Testis (tissue), 2 donors: ENCODE measurements at regions not wholly inside any gene's neighbourhood (a gene's known extent, or its start where the extent isn't known, plus 50 kb on each side); places are given as distances from the start of the nearest gene placed in this dataset.

Source experiments
- DNase-seq: peaks from one replicate; pipeline ENCODE4 v3.0.0-alpha.2; 2019
- H3K27ac ChIP-seq, 2 donors: fragments of 200-600 bp; sonication (generic); one replicate each; pipeline ENCODE4 v1.5.1; 2019
- H3K27me3 ChIP-seq: fragments of 200-600 bp; sonication (generic); one replicate; pipeline ENCODE4 v1.5.1; 2019
- H3K36me3 ChIP-seq: fragments of 200-600 bp; sonication (generic); one replicate; pipeline ENCODE4 v1.5.1; 2017; ENCODE audit warnings: low read depth; ENCODE audit errors: missing control alignments
- H3K4me1 ChIP-seq: fragments of 200-600 bp; sonication (generic); one replicate; pipeline ENCODE4 v1.5.1; 2019
- H3K4me3 ChIP-seq, 2 donors: fragments of 200-600 bp; sonication (generic); one replicate each; pipeline ENCODE4 v1.5.1; 2017 to 2019
- H3K9me3 ChIP-seq: fragments of 200-600 bp; sonication (generic); one replicate; pipeline ENCODE4 v1.5.1; 2017
- POLR2A ChIP-seq: fragments of 450-650 bp; IDR thresholded peaks from one replicate; pipeline ENCODE4 v1.6.1; 2017; ENCODE audit warnings: antibody characterized with exemption, mild to moderate bottlenecking, moderate library complexity
- WGBS, 2 donors: methylation state at CpG; one replicate each; pipeline ENCODE4 v1.1.5; 2018; 5-methylcytosine and 5-hydroxymethylcytosine counted together
- intact Hi-C: fragments of 100-400 bp; cut with DNase I; formaldehyde crosslinking; loops from one replicate; pipeline ENCODE4 v1.15.1; 2023; ENCODE audit warnings: low total_unique reads
- TF ChIP-seq, protein P1 (sequence below), 3 experiments: fragments of 450-650 bp in 2 of 3; fragments of 200-600 bp in 1 of 3; sonication (generic) in 1 of 3; IDR thresholded peaks; one replicate each; pipeline ENCODE4 v1.5.1; 2016 to 2019; ENCODE audit warnings: antibody characterized with exemption in 3 of 3, mild to moderate bottlenecking in 2 of 3, moderate library complexity in 1 of 3

- Histone ChIP-seq H3K27me3 (no peaks in the 10 kb centered on the region), H3K36me3 (no peaks in the 10 kb centered on the region), H3K4me3 (no peak overlapping the region), H3K4me1 (no peaks in the 10 kb centered on the region), H3K27ac (no peak overlapping the region), H3K9me3 (no peaks in the 10 kb centered on the region)
- whole genome bisulfite sequencing, 2 donors: 72 to 82% methylated on average over 1 of the region's 1 CpG
- intact Hi-C loops: no loop called here
- no peak for DNase-seq
- TF ChIP-seq, protein P1, sequence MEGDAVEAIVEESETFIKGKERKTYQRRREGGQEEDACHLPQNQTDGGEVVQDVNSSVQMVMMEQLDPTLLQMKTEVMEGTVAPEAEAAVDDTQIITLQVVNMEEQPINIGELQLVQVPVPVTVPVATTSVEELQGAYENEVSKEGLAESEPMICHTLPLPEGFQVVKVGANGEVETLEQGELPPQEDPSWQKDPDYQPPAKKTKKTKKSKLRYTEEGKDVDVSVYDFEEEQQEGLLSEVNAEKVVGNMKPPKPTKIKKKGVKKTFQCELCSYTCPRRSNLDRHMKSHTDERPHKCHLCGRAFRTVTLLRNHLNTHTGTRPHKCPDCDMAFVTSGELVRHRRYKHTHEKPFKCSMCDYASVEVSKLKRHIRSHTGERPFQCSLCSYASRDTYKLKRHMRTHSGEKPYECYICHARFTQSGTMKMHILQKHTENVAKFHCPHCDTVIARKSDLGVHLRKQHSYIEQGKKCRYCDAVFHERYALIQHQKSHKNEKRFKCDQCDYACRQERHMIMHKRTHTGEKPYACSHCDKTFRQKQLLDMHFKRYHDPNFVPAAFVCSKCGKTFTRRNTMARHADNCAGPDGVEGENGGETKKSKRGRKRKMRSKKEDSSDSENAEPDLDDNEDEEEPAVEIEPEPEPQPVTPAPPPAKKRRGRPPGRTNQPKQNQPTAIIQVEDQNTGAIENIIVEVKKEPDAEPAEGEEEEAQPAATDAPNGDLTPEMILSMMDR (IDR thresholded peaks at IDR 0.05): no peak
- TF ChIP-seq POLR2A: no peak
Observed at GRCh38 chr3:167958141-167958540, 137.6 kb downstream of the GOLIM4 start.

DNA sequence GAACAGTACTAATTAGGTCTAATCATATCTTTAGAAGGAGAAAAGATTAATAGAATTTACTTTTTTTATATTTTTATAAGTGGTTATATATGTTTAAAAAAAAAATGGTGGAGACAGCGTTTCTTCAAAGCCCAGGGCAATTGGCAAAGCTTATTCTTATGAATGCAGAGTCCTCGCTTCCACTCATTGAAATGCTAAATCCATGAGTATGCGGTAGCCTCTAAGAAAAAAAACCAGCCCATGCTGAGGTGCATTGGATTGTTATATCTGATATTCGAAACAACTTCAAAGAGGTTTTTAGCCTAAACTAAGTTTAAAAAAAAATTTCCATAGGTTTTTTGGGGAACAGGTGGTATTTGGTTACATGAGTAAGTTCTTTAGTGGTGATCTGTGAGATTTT is 142.8 kb downstream of the GOLIM4 start:
- Histone ChIP-seq H3K9me3 (no peaks in the 10 kb centered on the region), H3K27ac (no peak overlapping the region), H3K27me3 (no peaks in the 10 kb centered on the region), H3K4me3 (no peak overlapping the region), H3K4me1 (no peaks in the 10 kb centered on the region), H3K36me3 (no peaks in the 10 kb centered on the region)
- WGBS, 2 donors: 70 to 71% methylated on average over 4 of the region's 4 CpGs
- intact Hi-C loops: no loop called here
- no peak for DNase-seq
- TF ChIP-seq, protein P1 (IDR thresholded peaks at IDR 0.05): no peak
- TF ChIP-seq POLR2A: no peak

GRCh38 chr3:167950212-167950611 is 145.5 kb downstream of the GOLIM4 start:
- Histone ChIP-seq H3K27ac (no peak overlapping the region), H3K4me3 (no peak overlapping the region), H3K9me3 (no peaks in the 10 kb centered on the region), H3K36me3 (no peaks in the 10 kb centered on the region), H3K27me3 (no peaks in the 10 kb centered on the region), H3K4me1 (no peaks in the 10 kb centered on the region)
- TF ChIP-seq POLR2A: no peak
- TF ChIP-seq, protein P1 (IDR thresholded peaks at IDR 0.05): no peak
- DNase-seq: no peak
- WGBS, 2 donors: 91 to 93% methylated on average over 5 of the region's 5 CpGs
- intact Hi-C loops: no loop called here

DNA sequence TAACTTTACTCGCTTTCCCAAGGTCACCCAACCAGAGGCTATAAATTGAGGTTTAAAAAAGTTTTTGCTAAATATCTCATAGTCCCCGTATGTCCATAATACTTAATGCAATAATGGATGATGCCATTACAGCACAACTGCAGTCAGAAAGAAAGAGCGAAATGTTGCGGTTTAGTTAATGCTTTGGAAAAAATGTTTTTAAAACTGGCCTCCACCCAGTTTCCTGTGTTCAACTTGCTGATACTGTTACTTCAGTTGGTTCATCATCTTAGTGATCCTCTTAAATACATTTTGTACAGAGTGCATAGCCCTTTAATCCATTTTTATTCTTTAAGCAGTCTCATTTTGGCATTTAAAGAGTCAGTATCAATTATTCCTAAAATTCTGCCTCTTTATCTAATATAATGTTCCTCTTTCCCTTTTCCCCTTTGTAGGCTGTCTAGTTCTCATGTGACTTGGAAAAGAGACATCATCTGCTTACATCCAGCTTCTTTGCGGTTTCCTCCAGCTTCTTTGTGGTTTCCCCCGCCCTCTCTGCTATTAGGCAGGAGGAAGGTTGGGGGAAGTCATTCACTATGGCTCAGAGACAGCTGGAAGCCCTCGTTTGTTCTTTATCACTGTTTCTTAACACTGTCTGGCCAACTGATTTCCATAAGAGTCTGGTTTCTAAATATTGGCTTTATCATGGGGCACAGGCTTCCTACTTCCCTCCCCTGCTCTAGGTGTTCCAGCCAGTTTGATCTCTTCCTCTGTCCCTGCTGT is 154.3 kb downstream of the GOLIM4 start:
- intact Hi-C loops: no loop called here
- H3K27me3 ChIP-seq: no peaks in the 10 kb centered on the region
- 44 to 55% methylated on average over 7 of the region's 7 CpGs for WGBS, 2 donors
- no peak overlapping the region for H3K27ac ChIP-seq
- H3K36me3 ChIP-seq: no peaks in the 10 kb centered on the region
- TF ChIP-seq POLR2A: no peak
- TF ChIP-seq, protein P1 (IDR thresholded peaks at IDR 0.05): no peak
- H3K4me1 ChIP-seq: no peaks in the 10 kb centered on the region
- no peaks in the 10 kb centered on the region for H3K9me3 ChIP-seq
- no peak overlapping the region for H3K4me3 ChIP-seq
- peak; percentile 32 for DNase-seq

DNA sequence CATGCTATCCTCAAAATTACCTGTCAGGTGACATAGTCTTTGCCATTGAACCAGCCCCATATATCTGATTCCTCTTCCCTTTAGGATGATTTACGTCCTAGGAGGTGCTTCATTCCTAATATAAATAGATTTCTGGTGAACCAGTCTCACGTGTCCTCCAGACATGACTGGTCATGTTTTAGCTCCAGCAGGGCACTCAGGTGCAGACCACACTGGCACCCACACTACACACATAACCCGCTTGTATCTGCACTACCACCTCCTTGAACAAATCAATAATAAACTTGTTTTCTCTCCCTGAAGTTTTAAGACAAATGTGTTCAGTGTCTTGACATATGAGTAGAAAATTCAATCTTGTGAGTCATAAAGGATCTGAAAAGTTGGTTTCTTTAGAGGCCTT is 155.5 kb downstream of the GOLIM4 start:
- Histone ChIP-seq H3K4me3 (no peak overlapping the region), H3K27ac (no peak overlapping the region), H3K4me1 (no peaks in the 10 kb centered on the region), H3K27me3 (no peaks in the 10 kb centered on the region), H3K36me3 (no peaks in the 10 kb centered on the region), H3K9me3 (no peaks in the 10 kb centered on the region)
- 92 to 94% methylated on average over 3 of the region's 3 CpGs for WGBS, 2 donors
- DNase-seq: no peak
- TF ChIP-seq POLR2A: no peak
- TF ChIP-seq, protein P1 (IDR thresholded peaks at IDR 0.05): no peak
- intact Hi-C loops: no loop called here
